ENCODE measurements at regions not wholly inside any gene's neighbourhood (a gene's known extent, or its start where the extent isn't known, plus 50 kb on each side); places are given as distances from the start of the nearest gene placed in this dataset.

GRCh38 chr10:78729800-78730199 is 339.0 kb upstream of the ZMIZ1 start:
- intact Hi-C loops (cut with micrococcal nuclease; ENCODE audit: unreplicated experiment) = no loop called here
- no peaks in the 10 kb centered on the region for H3K9me2 ChIP-seq (ENCODE audit: insufficient read depth, low read length)

GRCh38 chr10:78730754-78731153 is 338.0 kb upstream of the ZMIZ1 start:
- ChIA-PET POLR2A (no interaction called here), CTCF (ENCODE audit: unreplicated experiment) (no interaction called here)
- H4K20me1 ChIP-seq (ENCODE audit: insufficient read depth, low read length) = no peaks in the 10 kb centered on the region
- H3K9me2 ChIP-seq (ENCODE audit: insufficient read depth, low read length) = no peaks in the 10 kb centered on the region
- TF ChIP-seq CTCF (conservative IDR thresholded peaks at IDR 0.05; ENCODE audit: low read length) = no peak
- no peak for TF ChIP-seq EZH2phosphoT487 (IDR thresholded peaks at IDR 0.05; ENCODE audit: borderline replicate concordance, low read depth, low read length)
- H3K27ac ChIP-seq (ENCODE audit: low read depth, low read length, poor library complexity, severe bottlenecking) = no peak overlapping the region
- H3K4me2 ChIP-seq (ENCODE audit: low read length) = no peak overlapping the region
- intact Hi-C loops (cut with micrococcal nuclease; ENCODE audit: unreplicated experiment) = no loop called here
- H3K4me3 ChIP-seq (ENCODE audit: low read depth, low read length, poor library complexity, severe bottlenecking) = no peak overlapping the region
- H3K4me1 ChIP-seq (ENCODE audit: insufficient read depth, low read length, poor library complexity, severe bottlenecking) = no peaks in the 10 kb centered on the region
- BruUV-seq (replicated peaks) = no TSS peak
- DNase-seq (ENCODE audit: low spot score) = no peak
- no peak overlapping the region for H2AFZ ChIP-seq (ENCODE audit: low read length)
- no peaks in the 10 kb centered on the region for H3K36me3 ChIP-seq (ENCODE audit: insufficient read depth, low read length)
- no peaks in the 10 kb centered on the region for H3K79me2 ChIP-seq (ENCODE audit: insufficient read depth, low read depth, low read length)
- no peaks in the 10 kb centered on the region for H3K9me3 ChIP-seq (ENCODE audit: low read length)

More at GRCh38 chr10:78729800-78730199, 339.0 kb upstream of the ZMIZ1 start:
- no peak for TF ChIP-seq EZH2phosphoT487 (IDR thresholded peaks at IDR 0.05; ENCODE audit: borderline replicate concordance, low read depth, low read length)
- no peak for TF ChIP-seq CTCF (conservative IDR thresholded peaks at IDR 0.05; ENCODE audit: low read length)
- Histone ChIP-seq H4K20me1 (ENCODE audit: insufficient read depth, low read length) (no peaks in the 10 kb centered on the region), H3K4me2 (ENCODE audit: low read length) (no peak overlapping the region), H3K27ac (ENCODE audit: low read depth, low read length, poor library complexity, severe bottlenecking) (no peak overlapping the region), H2AFZ (ENCODE audit: low read length) (no peak overlapping the region), H3K36me3 (ENCODE audit: insufficient read depth, low read length) (no peaks in the 10 kb centered on the region), H3K4me3 (ENCODE audit: low read depth, low read length, poor library complexity, severe bottlenecking) (no peak overlapping the region), H3K4me1 (ENCODE audit: insufficient read depth, low read length, poor library complexity, severe bottlenecking) (no peaks in the 10 kb centered on the region), H3K9me3 (ENCODE audit: low read length) (no peaks in the 10 kb centered on the region), H3K79me2 (ENCODE audit: insufficient read depth, low read depth, low read length) (no peaks in the 10 kb centered on the region)
- ChIA-PET POLR2A (no interaction called here), CTCF (ENCODE audit: unreplicated experiment) (no interaction called here)
- BruUV-seq (replicated peaks) = no TSS peak
- no peak for DNase-seq (ENCODE audit: low spot score)

GRCh38 chr10:78731675-78732074 is 337.1 kb upstream of the ZMIZ1 start:
- TF ChIP-seq CTCF (conservative IDR thresholded peaks at IDR 0.05; ENCODE audit: low read length) (no peak), EZH2phosphoT487 (IDR thresholded peaks at IDR 0.05; ENCODE audit: borderline replicate concordance, low read depth, low read length) (no peak)

More at GRCh38 chr10:78731675-78732074, 337.1 kb upstream of the ZMIZ1 start:
- Histone ChIP-seq H3K79me2 (ENCODE audit: insufficient read depth, low read depth, low read length) (no peaks in the 10 kb centered on the region), H3K4me3 (ENCODE audit: low read depth, low read length, poor library complexity, severe bottlenecking) (no peak overlapping the region), H3K36me3 (ENCODE audit: insufficient read depth, low read length) (no peaks in the 10 kb centered on the region), H3K4me1 (ENCODE audit: insufficient read depth, low read length, poor library complexity, severe bottlenecking) (no peaks in the 10 kb centered on the region), H3K9me2 (ENCODE audit: insufficient read depth, low read length) (no peaks in the 10 kb centered on the region), H3K27ac (ENCODE audit: low read depth, low read length, poor library complexity, severe bottlenecking) (no peak overlapping the region), H2AFZ (ENCODE audit: low read length) (no peak overlapping the region), H4K20me1 (ENCODE audit: insufficient read depth, low read length) (no peaks in the 10 kb centered on the region), H3K9me3 (ENCODE audit: low read length) (no peaks in the 10 kb centered on the region), H3K4me2 (ENCODE audit: low read length) (no peak overlapping the region)
- ChIA-PET POLR2A (interaction anchor here (1.0 kb wide), 1 partner anchor 11 kb away, joined by 3 read pairs; no protein-coding TSS in a partner anchor), CTCF (ENCODE audit: unreplicated experiment) (no interaction called here)
- no peak for DNase-seq (ENCODE audit: low spot score)
- intact Hi-C loops (cut with micrococcal nuclease; ENCODE audit: unreplicated experiment) = no loop called here
- no TSS peak for BruUV-seq (replicated peaks)

Data from OCI-LY7 (cell line).